ENCODE measurements at regions not wholly inside any gene's neighbourhood (a gene's known extent, or its start where the extent isn't known, plus 50 kb on each side); places are given as distances from the start of the nearest gene placed in this dataset.

- H3K27me3 Mint-ChIP-seq: no peaks in the 10 kb centered on the region
- DNase-seq: no peak
- H3K36me3 Mint-ChIP-seq: no peaks in the 10 kb centered on the region
- POLR2A ChIA-PET: no interaction called here
- intact Hi-C loops (cut with micrococcal nuclease): no loop called here
- peaks cover 15% of the 10 kb centered on the region for H3K9me3 Mint-ChIP-seq
- CTCF ChIA-PET: no interaction called here
- H3K4me1 Mint-ChIP-seq (ENCODE audit: low read depth): no peaks in the 10 kb centered on the region
- no peak overlapping the region for H3K4me3 Mint-ChIP-seq
- H3K27ac Mint-ChIP-seq: no peak overlapping the region
Observed at GRCh38 chr4:22246847-22247246, 269.0 kb downstream of the ADGRA3 start.

GRCh38 chr4:22245294-22245693 lies 270.6 kb downstream of the ADGRA3 start:
- Mint-ChIP-seq H3K9me3 (peaks cover 10% of the 10 kb centered on the region), H3K4me3 (no peak overlapping the region), H3K36me3 (no peaks in the 10 kb centered on the region), H3K27ac (no peak overlapping the region), H3K4me1 (ENCODE audit: low read depth) (no peaks in the 10 kb centered on the region), H3K27me3 (no peaks in the 10 kb centered on the region)
- ChIA-PET CTCF (no interaction called here), POLR2A (no interaction called here)
- intact Hi-C loops (cut with micrococcal nuclease): no loop called here
- no peak for DNase-seq

GRCh38 chr4:22241415-22241814 lies 274.5 kb downstream of the ADGRA3 start:
- no peak overlapping the region for H3K27ac Mint-ChIP-seq
- H3K27me3 Mint-ChIP-seq: no peaks in the 10 kb centered on the region
- no peak overlapping the region for H3K4me3 Mint-ChIP-seq
- POLR2A ChIA-PET: no interaction called here
- no peaks in the 10 kb centered on the region for H3K36me3 Mint-ChIP-seq
- no peak for DNase-seq
- intact Hi-C loops (cut with micrococcal nuclease): no loop called here
- CTCF ChIA-PET: no interaction called here
- peaks cover 12% of the 10 kb centered on the region for H3K9me3 Mint-ChIP-seq
- no peaks in the 10 kb centered on the region for H3K4me1 Mint-ChIP-seq (ENCODE audit: low read depth)

GRCh38 chr4:22240814-22241213 lies 275.1 kb downstream of the ADGRA3 start:
- Mint-ChIP-seq H3K27me3 (no peaks in the 10 kb centered on the region), H3K36me3 (no peaks in the 10 kb centered on the region), H3K4me3 (no peak overlapping the region), H3K27ac (no peak overlapping the region), H3K4me1 (ENCODE audit: low read depth) (no peaks in the 10 kb centered on the region), H3K9me3 (peaks cover 12% of the 10 kb centered on the region)
- DNase-seq: no peak
- ChIA-PET POLR2A (no interaction called here), CTCF (no interaction called here)
- intact Hi-C loops (cut with micrococcal nuclease): no loop called here

- CTCF ChIA-PET: no interaction called here
- intact Hi-C loops (cut with micrococcal nuclease): no loop called here
- peaks cover 12% of the 10 kb centered on the region for H3K9me3 Mint-ChIP-seq
Observed at GRCh38 chr4:22238742-22239141, 277.1 kb downstream of the ADGRA3 start.

GRCh38 chr4:22237846-22238494 lies 277.9 kb downstream of the ADGRA3 start:
- Mint-ChIP-seq H3K4me3 (no peak overlapping the region), H3K27ac (no peak overlapping the region), H3K9me3 (peaks cover 10% of the 10 kb centered on the region), H3K4me1 (ENCODE audit: low read depth) (no peaks in the 10 kb centered on the region), H3K27me3 (no peaks in the 10 kb centered on the region), H3K36me3 (no peaks in the 10 kb centered on the region)
- intact Hi-C loops (cut with micrococcal nuclease): no loop called here
- no peak for DNase-seq
- POLR2A ChIA-PET: no interaction called here
- CTCF ChIA-PET: no interaction called here

More at GRCh38 chr4:22238742-22239141, 277.1 kb downstream of the ADGRA3 start:
- POLR2A ChIA-PET: no interaction called here
- Mint-ChIP-seq H3K4me1 (ENCODE audit: low read depth) (no peaks in the 10 kb centered on the region), H3K4me3 (no peak overlapping the region), H3K36me3 (no peaks in the 10 kb centered on the region), H3K27ac (no peak overlapping the region), H3K27me3 (no peaks in the 10 kb centered on the region)
- no peak for DNase-seq

GRCh38 chr4:22237155-22237751 lies 278.6 kb downstream of the ADGRA3 start:
- peak; percentile 25 for DNase-seq
- peaks cover 10% of the 10 kb centered on the region for H3K9me3 Mint-ChIP-seq
- no peaks in the 10 kb centered on the region for H3K27me3 Mint-ChIP-seq
- intact Hi-C loops (cut with micrococcal nuclease): no loop called here
- ChIA-PET POLR2A (no interaction called here), CTCF (no interaction called here)
- H3K4me1 Mint-ChIP-seq (ENCODE audit: low read depth): no peaks in the 10 kb centered on the region
- no peaks in the 10 kb centered on the region for H3K36me3 Mint-ChIP-seq
- H3K27ac Mint-ChIP-seq: no peak overlapping the region
- H3K4me3 Mint-ChIP-seq: no peak overlapping the region

GRCh38 chr4:22235698-22236097 lies 280.2 kb downstream of the ADGRA3 start:
- Mint-ChIP-seq H3K27me3 (no peaks in the 10 kb centered on the region), H3K9me3 (peaks cover 10% of the 10 kb centered on the region)

GRCh38 chr4:22233230-22233629 lies 282.6 kb downstream of the ADGRA3 start:
- intact Hi-C loops (cut with micrococcal nuclease): no loop called here
- ChIA-PET POLR2A (no interaction called here), CTCF (no interaction called here)
- Mint-ChIP-seq H3K4me3 (no peak overlapping the region), H3K9me3 (peaks cover 7% of the 10 kb centered on the region), H3K4me1 (ENCODE audit: low read depth) (no peaks in the 10 kb centered on the region), H3K27me3 (no peaks in the 10 kb centered on the region), H3K36me3 (no peaks in the 10 kb centered on the region), H3K27ac (no peak overlapping the region)
- DNase-seq: no peak

More at GRCh38 chr4:22235698-22236097, 280.2 kb downstream of the ADGRA3 start:
- Mint-ChIP-seq H3K36me3 (no peaks in the 10 kb centered on the region), H3K27ac (no peak overlapping the region), H3K4me3 (no peak overlapping the region), H3K4me1 (ENCODE audit: low read depth) (no peaks in the 10 kb centered on the region)
- POLR2A ChIA-PET: no interaction called here
- DNase-seq: no peak
- intact Hi-C loops (cut with micrococcal nuclease): no loop called here
- CTCF ChIA-PET: no interaction called here

GRCh38 chr4:22220965-22221364 lies 272.4 kb upstream of the KCNIP4 start:
- intact Hi-C loops (cut with micrococcal nuclease): no loop called here
- no peak for DNase-seq
- no peaks in the 10 kb centered on the region for H3K4me1 Mint-ChIP-seq (ENCODE audit: low read depth)
- H3K27ac Mint-ChIP-seq: no peak overlapping the region
- ChIA-PET CTCF (no interaction called here), POLR2A (no interaction called here)
- H3K36me3 Mint-ChIP-seq: no peaks in the 10 kb centered on the region
- peaks cover 11% of the 10 kb centered on the region for H3K9me3 Mint-ChIP-seq
- no peaks in the 10 kb centered on the region for H3K27me3 Mint-ChIP-seq
- H3K4me3 Mint-ChIP-seq: no peak overlapping the region

- no peaks in the 10 kb centered on the region for H3K36me3 Mint-ChIP-seq
- intact Hi-C loops (cut with micrococcal nuclease): no loop called here
- DNase-seq: no peak
- H3K27me3 Mint-ChIP-seq: no peaks in the 10 kb centered on the region
- H3K4me3 Mint-ChIP-seq: no peak overlapping the region
- H3K4me1 Mint-ChIP-seq (ENCODE audit: low read depth): no peaks in the 10 kb centered on the region
- ChIA-PET POLR2A (no interaction called here), CTCF (no interaction called here)
- H3K27ac Mint-ChIP-seq: no peak overlapping the region
- peaks cover 3% of the 10 kb centered on the region for H3K9me3 Mint-ChIP-seq
Observed at GRCh38 chr4:22217480-22217879, 268.9 kb upstream of the KCNIP4 start.

- CTCF ChIA-PET: no interaction called here
Observed at GRCh38 chr4:22216278-22216677, 267.7 kb upstream of the KCNIP4 start.

GRCh38 chr4:22215084-22215483 lies 266.5 kb upstream of the KCNIP4 start:
- Mint-ChIP-seq H3K27me3 (no peaks in the 10 kb centered on the region), H3K27ac (no peak overlapping the region), H3K4me1 (ENCODE audit: low read depth) (no peaks in the 10 kb centered on the region), H3K36me3 (no peaks in the 10 kb centered on the region), H3K4me3 (no peak overlapping the region), H3K9me3 (no peaks in the 10 kb centered on the region)
- no peak for DNase-seq
- ChIA-PET POLR2A (no interaction called here), CTCF (no interaction called here)
- intact Hi-C loops (cut with micrococcal nuclease): no loop called here

More at GRCh38 chr4:22216278-22216677, 267.7 kb upstream of the KCNIP4 start:
- Mint-ChIP-seq H3K36me3 (no peaks in the 10 kb centered on the region), H3K27ac (no peak overlapping the region), H3K4me3 (no peak overlapping the region), H3K9me3 (peaks cover 3% of the 10 kb centered on the region), H3K27me3 (no peaks in the 10 kb centered on the region), H3K4me1 (ENCODE audit: low read depth) (no peaks in the 10 kb centered on the region)
- intact Hi-C loops (cut with micrococcal nuclease): no loop called here
- DNase-seq: no peak
- POLR2A ChIA-PET: no interaction called here

All from activated CD4-positive, alpha-beta memory T cell treated with anti-CD3 and anti-CD28 coated beads for 36 hours (primary cell).